KMS-11 (cell line): ENCODE measurements at regions not wholly inside any gene's neighbourhood (a gene's known extent, or its start where the extent isn't known, plus 50 kb on each side); places are given as distances from the start of the nearest gene placed in this dataset.
"Not testable (repeated sequence)": the region's sequence is repeated elsewhere in the genome, so short reads cannot be mapped to it uniquely, and the experiment has no call there.

Experiments
- H2AFZ ChIP-seq: fragments of 200-600 bp; sonication (generic); 2 replicates; pipeline ENCODE4 v1.6.1; 2016; ENCODE audit warnings: antibody characterized with exemption, mixed run types, low read depth
- H3K27ac ChIP-seq: fragments of 200-600 bp; sonication (generic); 2 replicates; pipeline ENCODE4 v1.6.1; 2016; ENCODE audit warnings: mild to moderate bottlenecking, mixed run types
- H3K27me3 ChIP-seq: fragments of 200-600 bp; sonication (generic); 2 replicates; pipeline ENCODE4 v1.6.1; 2017; ENCODE audit warnings: mild to moderate bottlenecking, low read depth, mixed run types, moderate library complexity; ENCODE audit not compliant: insufficient read depth
- H3K36me3 ChIP-seq: fragments of 200-600 bp; sonication (generic); 2 replicates; pipeline ENCODE4 v1.6.1; 2017; ENCODE audit warnings: mild to moderate bottlenecking, mixed run types; ENCODE audit not compliant: insufficient read depth
- H3K4me1 ChIP-seq: fragments of 200-600 bp; sonication (generic); 2 replicates; pipeline ENCODE4 v1.6.1; 2016; ENCODE audit warnings: mild to moderate bottlenecking, low read depth, mixed run types; ENCODE audit not compliant: poor library complexity, severe bottlenecking
- H3K4me2 ChIP-seq: fragments of 200-600 bp; sonication (generic); 2 replicates; pipeline ENCODE4 v1.7.0; 2016; ENCODE audit warnings: mild to moderate bottlenecking, mixed run types
- H3K4me3 ChIP-seq: fragments of 200-600 bp; sonication (generic); IDR thresholded peaks from 2 replicates; pipeline ENCODE4 v1.6.1; 2017; ENCODE audit warnings: low read depth, low read length, mixed read lengths; ENCODE audit not compliant: insufficient read depth
- H3K79me2 ChIP-seq: fragments of 200-600 bp; sonication (generic); 2 replicates; pipeline ENCODE4 v1.6.1; 2016; ENCODE audit warnings: low read depth, mixed run types; ENCODE audit not compliant: insufficient read depth
- H3K9ac ChIP-seq: fragments of 200-600 bp; sonication (generic); 2 replicates; pipeline ENCODE4 v1.6.1; 2016; ENCODE audit warnings: mild to moderate bottlenecking, mixed run types
- H4K20me1 ChIP-seq: fragments of 200-600 bp; sonication (generic); 2 replicates; pipeline ENCODE4 v1.6.1; 2016; ENCODE audit warnings: mild to moderate bottlenecking, mixed run types; ENCODE audit not compliant: insufficient read depth
- TF ChIP-seq, protein P1 (sequence below): fragments of 200-600 bp; sonication (generic); conservative IDR thresholded peaks from 2 replicates; pipeline ENCODE4 v1.6.1; 2017; ENCODE audit warnings: low read depth, mild to moderate bottlenecking, antibody characterized with exemption, low read length, moderate library complexity, mixed read lengths

DNA sequence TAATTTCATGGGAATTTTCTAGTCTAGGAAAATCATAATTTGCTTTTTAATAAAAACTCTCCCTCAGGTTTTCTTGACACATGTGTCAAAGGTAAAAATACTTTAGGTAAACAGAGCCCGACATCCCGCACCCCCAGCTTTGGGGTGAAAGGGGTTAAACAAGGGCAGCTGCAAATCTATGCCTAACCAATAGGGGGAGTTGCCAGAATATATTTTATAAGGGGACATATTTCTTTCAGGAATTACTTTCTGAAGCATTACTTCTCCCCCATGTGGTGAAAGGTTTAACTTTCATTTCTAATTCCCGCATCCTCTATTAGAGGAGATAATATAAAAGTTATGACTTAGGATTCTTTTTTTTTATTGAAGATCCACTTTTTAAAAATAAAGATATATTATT lies 53.9 kb upstream of the HEPH start:
- H2AFZ ChIP-seq = no peak overlapping the region
- no peaks in the 10 kb centered on the region for H3K27me3 ChIP-seq
- no peak overlapping the region for H3K4me2 ChIP-seq
- no peak overlapping the region for H3K4me3 ChIP-seq
- no peaks in the 10 kb centered on the region for H3K4me1 ChIP-seq
- H3K79me2 ChIP-seq = no peaks in the 10 kb centered on the region
- no peaks in the 10 kb centered on the region for H3K36me3 ChIP-seq
- H3K9ac ChIP-seq = no peak overlapping the region
- TF ChIP-seq, protein P1, sequence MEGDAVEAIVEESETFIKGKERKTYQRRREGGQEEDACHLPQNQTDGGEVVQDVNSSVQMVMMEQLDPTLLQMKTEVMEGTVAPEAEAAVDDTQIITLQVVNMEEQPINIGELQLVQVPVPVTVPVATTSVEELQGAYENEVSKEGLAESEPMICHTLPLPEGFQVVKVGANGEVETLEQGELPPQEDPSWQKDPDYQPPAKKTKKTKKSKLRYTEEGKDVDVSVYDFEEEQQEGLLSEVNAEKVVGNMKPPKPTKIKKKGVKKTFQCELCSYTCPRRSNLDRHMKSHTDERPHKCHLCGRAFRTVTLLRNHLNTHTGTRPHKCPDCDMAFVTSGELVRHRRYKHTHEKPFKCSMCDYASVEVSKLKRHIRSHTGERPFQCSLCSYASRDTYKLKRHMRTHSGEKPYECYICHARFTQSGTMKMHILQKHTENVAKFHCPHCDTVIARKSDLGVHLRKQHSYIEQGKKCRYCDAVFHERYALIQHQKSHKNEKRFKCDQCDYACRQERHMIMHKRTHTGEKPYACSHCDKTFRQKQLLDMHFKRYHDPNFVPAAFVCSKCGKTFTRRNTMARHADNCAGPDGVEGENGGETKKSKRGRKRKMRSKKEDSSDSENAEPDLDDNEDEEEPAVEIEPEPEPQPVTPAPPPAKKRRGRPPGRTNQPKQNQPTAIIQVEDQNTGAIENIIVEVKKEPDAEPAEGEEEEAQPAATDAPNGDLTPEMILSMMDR = peak; percentile 50; the same call in 1 of the 2 replicates
- no peak overlapping the region for H3K27ac ChIP-seq
- no peaks in the 10 kb centered on the region for H4K20me1 ChIP-seq

DNA sequence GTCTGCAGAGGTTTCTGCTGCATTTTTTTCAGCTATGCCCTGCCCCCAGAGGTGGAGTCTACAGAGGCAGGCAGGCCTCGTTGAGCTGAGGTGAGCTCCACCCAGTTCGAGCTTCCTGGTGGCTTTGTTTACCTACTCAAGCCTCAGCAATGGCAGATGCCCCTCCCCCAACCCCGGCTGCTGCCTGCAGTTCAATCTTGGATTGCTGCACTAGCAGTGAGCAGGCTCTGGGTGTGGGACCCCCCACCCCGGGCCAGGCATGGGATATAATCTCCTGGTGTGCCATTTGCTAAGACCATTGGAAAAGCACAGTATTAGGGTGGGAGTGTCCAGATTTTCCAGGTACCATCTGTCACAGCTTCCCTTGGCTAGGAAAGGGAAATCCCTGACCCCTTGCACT lies 56.2 kb upstream of the HEPH start:
- H3K27ac ChIP-seq, H3K4me2 ChIP-seq, H3K36me3 ChIP-seq, H3K79me2 ChIP-seq, H3K4me1 ChIP-seq, H3K4me3 ChIP-seq, H2AFZ ChIP-seq, H3K9ac ChIP-seq, H4K20me1 ChIP-seq, H3K27me3 ChIP-seq: not testable (repeated sequence)

DNA sequence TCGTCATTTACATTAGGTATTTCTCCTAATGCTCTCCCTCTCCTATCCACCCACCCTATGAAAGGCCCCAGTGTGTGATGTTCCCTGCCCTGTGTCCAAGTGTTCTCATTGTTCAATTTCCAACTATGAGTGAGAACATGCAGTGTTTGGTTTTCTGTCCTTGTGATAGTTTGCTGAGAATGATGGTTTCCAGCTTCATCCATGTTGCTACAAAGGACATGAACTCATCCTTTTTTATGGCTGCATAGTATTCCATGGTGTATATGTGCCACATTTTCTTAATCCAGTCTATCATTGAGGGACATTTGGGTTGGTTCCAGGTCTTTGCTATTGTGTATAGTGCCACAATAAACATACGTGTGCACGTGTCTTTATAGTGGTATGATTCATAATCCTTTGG lies 61.6 kb upstream of the HEPH start:
- not testable (repeated sequence) for H3K79me2 ChIP-seq

DNA sequence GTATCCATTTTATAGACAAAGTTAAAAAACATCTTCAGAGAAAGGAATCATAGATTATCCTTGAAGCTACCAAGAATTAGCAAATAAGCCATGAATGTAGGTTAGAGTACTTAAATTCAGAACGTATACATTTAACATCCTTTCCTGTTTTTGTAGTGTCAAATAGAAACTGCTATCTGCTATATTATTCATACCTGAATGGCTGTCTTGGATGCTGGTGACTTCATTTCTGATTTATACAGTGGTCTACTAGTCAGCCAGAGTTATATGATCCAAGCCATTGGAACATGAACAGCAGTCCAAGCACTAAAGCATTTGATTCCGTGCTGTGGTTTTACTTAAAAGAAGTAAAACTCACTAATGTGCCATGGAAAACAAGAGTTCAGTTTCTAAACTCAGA lies 58.3 kb upstream of the VSIG4 start:
- TF ChIP-seq, protein P1 = no peak

More for the DNA sequence above, 61.6 kb upstream of the HEPH start:
- not testable (repeated sequence) for H2AFZ ChIP-seq, H3K27me3 ChIP-seq, H3K27ac ChIP-seq, H3K4me3 ChIP-seq, H3K9ac ChIP-seq, H3K4me2 ChIP-seq, H3K36me3 ChIP-seq, H3K4me1 ChIP-seq, H4K20me1 ChIP-seq

DNA sequence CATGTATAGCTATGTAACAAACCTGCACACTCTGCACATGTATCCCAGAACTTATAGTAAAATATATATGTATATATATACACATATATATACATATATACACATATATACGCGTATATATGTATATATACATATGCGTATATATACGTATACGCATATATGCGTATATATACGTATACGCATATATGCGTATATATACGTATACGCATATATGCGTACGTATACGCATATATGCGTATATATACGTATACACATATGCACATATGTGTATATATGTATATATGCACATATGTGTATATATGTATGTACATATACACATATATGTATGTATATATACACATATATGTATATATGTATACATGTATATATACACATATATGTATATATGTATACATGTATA lies 57.1 kb upstream of the VSIG4 start:
- H3K4me3 ChIP-seq, H2AFZ ChIP-seq, H3K4me1 ChIP-seq, H3K9ac ChIP-seq, H3K4me2 ChIP-seq, H3K36me3 ChIP-seq, H3K79me2 ChIP-seq, H4K20me1 ChIP-seq, H3K27ac ChIP-seq, H3K27me3 ChIP-seq: not testable (repeated sequence)

More for the DNA sequence above, 58.3 kb upstream of the VSIG4 start:
- Histone ChIP-seq H3K4me1 (no peaks in the 10 kb centered on the region), H3K4me2 (no peak overlapping the region), H3K36me3 (no peaks in the 10 kb centered on the region), H3K27ac (no peak overlapping the region), H3K9ac (no peak overlapping the region), H3K79me2 (no peaks in the 10 kb centered on the region), H2AFZ (no peak overlapping the region), H4K20me1 (no peaks in the 10 kb centered on the region), H3K27me3 (no peaks in the 10 kb centered on the region), H3K4me3 (no peak overlapping the region)

DNA sequence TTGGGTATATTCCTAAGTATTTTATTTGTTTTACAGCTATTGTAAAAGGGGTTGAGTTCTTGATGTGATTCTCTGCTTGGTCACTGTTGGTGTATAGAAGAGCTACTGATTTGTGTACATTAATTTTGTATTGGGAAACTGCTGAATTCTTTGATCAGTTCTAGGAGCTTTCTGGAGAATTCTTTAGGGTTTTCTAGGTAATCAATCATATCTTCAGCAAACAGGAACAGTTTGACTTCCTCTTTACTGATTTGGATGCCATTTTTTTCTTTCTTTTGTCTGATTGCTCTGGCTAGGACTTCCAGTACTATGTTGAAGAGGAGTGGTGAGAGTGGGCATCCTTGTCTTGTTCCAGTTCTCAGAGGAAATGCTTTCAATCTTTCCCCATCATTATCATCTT lies 50.1 kb upstream of the VSIG4 start:
- H3K4me3 ChIP-seq, H4K20me1 ChIP-seq, H3K79me2 ChIP-seq, H3K36me3 ChIP-seq, H3K27me3 ChIP-seq, H3K4me2 ChIP-seq, H3K27ac ChIP-seq, H3K4me1 ChIP-seq, H3K9ac ChIP-seq, H2AFZ ChIP-seq: not testable (repeated sequence)
